WERI-Rb-1 (cell line): ENCODE measurements at regions not wholly inside any gene's neighbourhood (a gene's known extent, or its start where the extent isn't known, plus 50 kb on each side); places are given as distances from the start of the nearest gene placed in this dataset.

Experiments
- DNase-seq: peaks from one replicate; pipeline ENCODE4 v3.0.0-alpha.2; 2020
- H3K27ac ChIP-seq: fragments of 250-450 bp; sonication (Bioruptor Pico); 2 replicates; pipeline ENCODE4 v1.5.1; 2020; ENCODE audit warnings: mild to moderate bottlenecking, moderate library complexity
- H3K27me3 ChIP-seq: fragments of 250-450 bp; sonication (Bioruptor Pico); 2 replicates; pipeline ENCODE4 v1.5.1; 2021; ENCODE audit warnings: mild to moderate bottlenecking, low read depth, moderate library complexity; ENCODE audit not compliant: insufficient read depth, severe bottlenecking
- H3K36me3 ChIP-seq: fragments of 250-450 bp; sonication (Bioruptor Pico); 2 replicates; pipeline ENCODE4 v1.5.1; 2020; ENCODE audit warnings: mild to moderate bottlenecking, moderate library complexity
- H3K4me3 ChIP-seq: 2 replicates; pipeline ENCODE4 v1.5.1; 2011; ENCODE audit warnings: low read depth, mild to moderate bottlenecking, control low read depth, low read length
- H3K9me3 ChIP-seq: fragments of 250-450 bp; sonication (Bioruptor Pico); 2 replicates; pipeline ENCODE4 v1.5.1; 2021; ENCODE audit warnings: mild to moderate bottlenecking, moderate library complexity; ENCODE audit not compliant: severe bottlenecking
- CTCF ChIP-seq: IDR thresholded peaks from 2 replicates; pipeline ENCODE4 v1.5.1; 2011; ENCODE audit warnings: low read depth, mild to moderate bottlenecking, control low read depth, inconsistent platforms, low read length

- H3K27ac ChIP-seq = no peak overlapping the region
- no peaks in the 10 kb centered on the region for H3K27me3 ChIP-seq
- DNase-seq = no peak
- no peaks in the 10 kb centered on the region for H3K36me3 ChIP-seq
- H3K4me3 ChIP-seq = no peak overlapping the region
- no peaks in the 10 kb centered on the region for H3K9me3 ChIP-seq
- TF ChIP-seq CTCF = no peak
Observed at GRCh38 chr1:22241811-22242210, 98.9 kb upstream of the WNT4 start.

GRCh38 chr1:22245100-22245650, 102.3 kb upstream of the WNT4 start:
- no peak for TF ChIP-seq CTCF
- H3K36me3 ChIP-seq = no peaks in the 10 kb centered on the region
- no peak overlapping the region for H3K4me3 ChIP-seq
- H3K27ac ChIP-seq = no peak overlapping the region
- no peaks in the 10 kb centered on the region for H3K27me3 ChIP-seq
- no peak for DNase-seq
- no peaks in the 10 kb centered on the region for H3K9me3 ChIP-seq

- H3K9me3 ChIP-seq = no peaks in the 10 kb centered on the region
- no peak for TF ChIP-seq CTCF
- no peak for DNase-seq
- no peak overlapping the region for H3K4me3 ChIP-seq
- H3K36me3 ChIP-seq = no peaks in the 10 kb centered on the region
- no peak overlapping the region for H3K27ac ChIP-seq
- H3K27me3 ChIP-seq = no peaks in the 10 kb centered on the region
Observed at GRCh38 chr1:22245726-22246125, 102.8 kb upstream of the WNT4 start.

DNA sequence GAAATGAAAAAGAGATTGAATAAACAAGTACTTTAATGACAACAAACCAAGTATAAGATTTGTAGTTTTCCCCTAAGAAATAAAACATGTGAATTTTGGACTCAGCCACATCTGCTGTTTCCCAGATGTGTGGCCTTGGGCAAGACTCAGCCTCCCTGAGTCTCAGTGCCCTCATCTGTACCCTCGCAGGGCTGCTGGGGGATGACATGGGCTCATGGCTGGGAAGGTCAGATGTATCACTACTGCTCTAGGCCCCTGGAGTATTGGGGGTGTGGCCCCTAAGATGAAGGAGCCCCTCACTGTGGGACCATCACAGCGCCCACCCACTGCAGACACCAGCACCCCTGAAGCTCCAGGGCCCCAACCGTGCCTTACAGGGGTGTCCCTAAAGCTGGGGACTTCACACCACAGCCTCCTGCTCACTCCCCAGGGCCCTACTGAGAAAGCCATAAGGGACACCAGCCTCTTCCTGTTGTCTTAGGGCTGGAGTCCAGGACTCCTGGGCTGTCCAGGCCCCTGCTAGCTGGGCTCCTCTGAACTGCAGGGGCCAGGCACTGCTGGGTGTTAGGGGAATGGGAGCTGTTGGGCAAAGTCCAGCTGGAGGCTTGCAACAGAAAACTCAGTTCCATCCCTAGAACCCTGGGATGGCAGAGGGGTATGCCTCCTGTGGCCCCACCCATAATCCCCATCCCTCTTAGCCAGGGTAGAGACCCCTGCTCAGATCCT, 104.0 kb upstream of the WNT4 start:
- Histone ChIP-seq H3K27ac (no peak overlapping the region), H3K27me3 (no peaks in the 10 kb centered on the region), H3K9me3 (no peaks in the 10 kb centered on the region), H3K4me3 (no peak overlapping the region), H3K36me3 (no peaks in the 10 kb centered on the region)
- no peak for TF ChIP-seq CTCF
- DNase-seq = no peak

DNA sequence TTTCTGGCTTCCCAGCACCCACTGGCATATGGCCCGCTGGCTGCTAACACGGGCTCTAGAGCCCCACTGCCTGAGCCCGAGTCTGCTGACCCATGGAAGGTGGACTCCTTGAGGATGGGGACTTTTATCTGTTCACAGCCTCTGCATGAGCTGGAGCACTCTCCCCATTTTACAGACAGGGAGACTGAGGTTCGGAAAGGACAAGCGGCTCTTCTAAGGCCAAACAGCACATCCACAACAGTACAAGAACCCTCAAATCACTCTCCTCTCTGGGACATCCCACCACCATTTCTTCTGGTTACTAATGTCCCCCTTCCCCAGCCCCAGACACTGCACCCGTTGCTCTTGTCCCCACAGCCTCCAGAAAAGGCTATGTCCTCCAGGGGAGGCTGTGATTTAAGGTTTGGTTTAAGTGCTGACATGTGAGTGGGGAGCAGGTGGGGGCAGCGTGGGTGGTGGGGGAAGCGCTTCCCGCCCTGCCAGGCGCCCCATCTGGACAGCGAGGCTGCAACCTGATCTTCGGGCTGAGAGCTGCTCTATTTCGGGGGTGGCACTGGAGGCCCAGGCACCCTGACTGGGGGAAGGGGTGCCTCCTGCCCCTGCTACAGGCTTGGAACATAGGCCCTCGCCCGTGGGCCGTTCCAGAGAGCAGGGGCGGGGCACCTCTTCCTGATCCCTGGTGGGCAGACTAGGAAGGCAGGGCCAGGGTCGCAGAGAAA, 104.8 kb upstream of the WNT4 start:
- DNase-seq = no peak
- Histone ChIP-seq H3K27ac (no peak overlapping the region), H3K4me3 (no peak overlapping the region), H3K27me3 (no peaks in the 10 kb centered on the region), H3K36me3 (no peaks in the 10 kb centered on the region), H3K9me3 (no peaks in the 10 kb centered on the region)
- TF ChIP-seq CTCF = no peak
